Mesothelial cell of epicardium (in vitro differentiated cells): ENCODE measurements at regions not wholly inside any gene's neighbourhood (a gene's known extent, or its start where the extent isn't known, plus 50 kb on each side); places are given as distances from the start of the nearest gene placed in this dataset.

Source experiments
- DNase-seq, 2 experiments: peaks; one replicate each; pipeline ENCODE4 v3.0.0; 2021; ENCODE audit warnings: low spot score in 2 of 2; ENCODE audit not compliant: unreplicated experiment in 2 of 2
- H3K27ac Mint-ChIP-seq: 2 replicates; pipeline ENCODE4 v1.8.0; 2021; ENCODE audit warnings: mixed read lengths
- H3K27me3 Mint-ChIP-seq: 2 replicates; pipeline ENCODE4 v1.8.0; 2021; ENCODE audit warnings: low read depth, mixed read lengths
- H3K36me3 Mint-ChIP-seq: 2 replicates; pipeline ENCODE4 v1.8.0; 2021; ENCODE audit warnings: mixed read lengths
- H3K4me1 Mint-ChIP-seq: 2 replicates; pipeline ENCODE4 v1.8.0; 2021; ENCODE audit warnings: mixed read lengths
- H3K4me3 Mint-ChIP-seq: 2 replicates; pipeline ENCODE4 v1.8.0; 2021; ENCODE audit warnings: mild to moderate bottlenecking, moderate library complexity, mixed read lengths
- H3K9me3 Mint-ChIP-seq: 2 replicates; pipeline ENCODE4 v1.8.0; 2021; ENCODE audit warnings: mixed read lengths
- TF ChIP-seq, protein P1 (sequence below): fragments of 200-600 bp; sonication (generic); IDR thresholded peaks from one replicate; pipeline ENCODE4 v1.5.0; 2021; ENCODE audit warnings: antibody characterized with exemption; ENCODE audit not compliant: unreplicated experiment

DNA sequence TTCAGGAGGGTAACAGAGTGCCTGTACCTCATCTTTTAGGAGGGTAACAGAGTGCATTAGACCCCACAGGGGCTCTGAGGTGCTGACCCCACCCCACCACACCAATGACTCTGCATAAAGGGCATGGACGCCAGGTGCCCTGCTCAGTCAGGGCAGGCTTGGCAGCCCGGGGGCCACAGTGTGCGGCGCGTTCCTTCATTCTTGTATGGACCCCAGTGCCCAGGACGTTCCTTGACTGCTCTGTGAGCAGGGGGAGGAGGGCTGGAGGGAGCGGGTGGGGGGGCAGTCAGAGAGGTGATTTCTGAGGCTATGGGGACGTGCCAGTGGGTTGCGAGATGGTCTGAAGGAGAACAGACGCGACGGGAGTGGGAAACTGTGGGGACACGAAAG is 168.7 kb upstream of the NCK2 start:
- Mint-ChIP-seq H3K27me3 (peaks cover 28% of the 10 kb centered on the region), H3K4me3 (no peak overlapping the region), H3K36me3 (no peaks in the 10 kb centered on the region), H3K4me1 (peaks cover 7% of the 10 kb centered on the region), H3K27ac (no peak overlapping the region), H3K9me3 (no peaks in the 10 kb centered on the region)
- DNase-seq, result no peak
- TF ChIP-seq, protein P1, sequence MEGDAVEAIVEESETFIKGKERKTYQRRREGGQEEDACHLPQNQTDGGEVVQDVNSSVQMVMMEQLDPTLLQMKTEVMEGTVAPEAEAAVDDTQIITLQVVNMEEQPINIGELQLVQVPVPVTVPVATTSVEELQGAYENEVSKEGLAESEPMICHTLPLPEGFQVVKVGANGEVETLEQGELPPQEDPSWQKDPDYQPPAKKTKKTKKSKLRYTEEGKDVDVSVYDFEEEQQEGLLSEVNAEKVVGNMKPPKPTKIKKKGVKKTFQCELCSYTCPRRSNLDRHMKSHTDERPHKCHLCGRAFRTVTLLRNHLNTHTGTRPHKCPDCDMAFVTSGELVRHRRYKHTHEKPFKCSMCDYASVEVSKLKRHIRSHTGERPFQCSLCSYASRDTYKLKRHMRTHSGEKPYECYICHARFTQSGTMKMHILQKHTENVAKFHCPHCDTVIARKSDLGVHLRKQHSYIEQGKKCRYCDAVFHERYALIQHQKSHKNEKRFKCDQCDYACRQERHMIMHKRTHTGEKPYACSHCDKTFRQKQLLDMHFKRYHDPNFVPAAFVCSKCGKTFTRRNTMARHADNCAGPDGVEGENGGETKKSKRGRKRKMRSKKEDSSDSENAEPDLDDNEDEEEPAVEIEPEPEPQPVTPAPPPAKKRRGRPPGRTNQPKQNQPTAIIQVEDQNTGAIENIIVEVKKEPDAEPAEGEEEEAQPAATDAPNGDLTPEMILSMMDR, result no peak

DNA sequence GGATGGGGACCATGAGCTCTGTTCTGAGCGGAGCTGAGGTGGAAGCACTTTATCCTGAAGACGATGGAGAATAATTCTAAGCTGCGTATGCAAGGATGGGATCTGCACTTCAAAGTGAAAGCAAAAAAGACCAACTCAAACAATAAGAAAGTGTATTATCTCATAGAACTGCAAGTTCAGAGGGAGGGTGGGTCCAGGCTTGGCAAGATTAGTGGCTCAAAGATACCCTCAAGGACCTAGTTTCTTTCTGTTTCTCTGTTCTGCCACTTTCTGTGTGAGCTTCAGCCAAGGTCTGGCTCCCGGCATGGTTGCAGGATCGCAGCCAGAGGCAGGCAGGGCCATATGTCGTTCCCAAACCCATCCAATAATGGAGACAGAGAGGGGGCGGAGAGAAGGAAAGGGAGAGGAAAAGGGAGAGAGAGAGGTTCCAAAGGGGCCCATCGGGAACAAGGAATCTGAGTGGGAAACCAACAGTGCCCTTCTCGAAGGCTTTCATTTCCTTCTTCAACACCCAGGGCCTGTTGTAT is 169.2 kb upstream of the NCK2 start:
- Mint-ChIP-seq H3K27ac (no peak overlapping the region), H3K27me3 (peaks cover 32% of the 10 kb centered on the region), H3K4me1 (peaks cover 7% of the 10 kb centered on the region), H3K4me3 (no peak overlapping the region), H3K9me3 (no peaks in the 10 kb centered on the region), H3K36me3 (no peaks in the 10 kb centered on the region)
- TF ChIP-seq, protein P1, result no peak
- DNase-seq, result no peak

DNA sequence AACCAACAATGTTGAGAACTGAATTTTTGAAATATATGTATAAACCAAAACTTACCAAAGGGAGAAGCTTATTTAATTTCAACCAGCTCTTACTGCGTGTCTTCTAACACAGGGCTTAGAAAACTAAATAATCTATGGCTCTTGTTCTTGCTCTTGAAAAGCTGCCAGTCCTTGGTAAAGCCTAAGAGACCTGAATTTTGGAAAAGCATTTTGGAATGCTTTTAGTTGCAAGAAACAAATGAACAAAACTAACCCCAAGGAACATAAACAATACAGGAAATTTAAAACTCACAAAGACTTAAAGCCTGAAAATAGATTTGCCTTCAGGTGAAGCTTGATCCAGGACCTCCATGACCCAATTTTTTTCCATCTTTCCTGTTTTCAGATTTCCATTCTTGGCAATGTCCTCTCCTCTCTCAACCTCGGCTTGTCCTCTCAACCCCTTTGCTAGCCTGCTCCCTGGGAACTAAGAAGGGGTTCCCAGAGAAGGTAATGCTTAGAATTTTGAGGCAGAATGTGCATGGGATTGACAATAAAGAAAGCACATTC is 169.8 kb upstream of the NCK2 start:
- Mint-ChIP-seq H3K4me1 (peaks cover 7% of the 10 kb centered on the region), H3K27me3 (peaks cover 39% of the 10 kb centered on the region), H3K27ac (no peak overlapping the region), H3K36me3 (no peaks in the 10 kb centered on the region), H3K9me3 (no peaks in the 10 kb centered on the region), H3K4me3 (no peak overlapping the region)
- DNase-seq, result no peak
- TF ChIP-seq, protein P1, result no peak

DNA sequence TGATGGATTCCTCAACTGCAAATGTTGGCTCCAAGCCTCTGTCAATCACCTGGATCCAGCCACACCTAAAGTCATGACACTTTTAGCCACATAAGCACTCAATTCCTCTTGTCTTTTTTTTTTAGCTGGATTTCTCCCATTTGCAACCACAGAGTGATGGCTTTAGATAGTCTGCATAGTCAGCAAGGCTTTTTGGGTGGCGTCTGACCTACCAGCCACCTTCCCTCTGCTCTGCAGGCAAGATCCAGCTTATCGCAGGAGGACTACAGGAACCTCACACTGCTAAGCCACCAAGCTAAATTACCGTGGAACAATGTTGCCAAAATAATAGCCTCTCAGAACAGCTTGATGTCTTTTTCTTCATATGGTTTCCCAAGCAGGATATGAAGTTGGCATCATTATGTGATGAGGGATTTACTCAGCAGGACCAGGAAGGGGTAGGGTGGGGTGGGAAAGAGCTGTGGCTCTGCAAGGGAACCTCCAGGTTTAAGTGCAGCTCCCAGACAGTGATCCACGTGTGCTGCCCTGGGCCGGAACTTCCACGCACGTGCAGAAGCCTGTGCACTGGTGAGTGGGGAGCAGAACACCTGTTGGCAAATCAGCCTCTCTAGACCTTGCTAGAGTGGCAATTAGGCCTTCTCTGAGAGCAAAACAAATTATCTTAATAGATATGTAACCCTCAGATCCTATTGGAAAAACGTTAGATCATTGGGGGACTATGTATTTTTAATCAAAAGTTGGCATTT is 170.6 kb upstream of the NCK2 start:
- no peak for DNase-seq
- Mint-ChIP-seq H3K27ac (no peak overlapping the region), H3K27me3 (peaks cover 43% of the 10 kb centered on the region), H3K9me3 (no peaks in the 10 kb centered on the region), H3K36me3 (no peaks in the 10 kb centered on the region), H3K4me3 (no peak overlapping the region), H3K4me1 (peaks cover 7% of the 10 kb centered on the region)
- TF ChIP-seq, protein P1, result no peak

DNA sequence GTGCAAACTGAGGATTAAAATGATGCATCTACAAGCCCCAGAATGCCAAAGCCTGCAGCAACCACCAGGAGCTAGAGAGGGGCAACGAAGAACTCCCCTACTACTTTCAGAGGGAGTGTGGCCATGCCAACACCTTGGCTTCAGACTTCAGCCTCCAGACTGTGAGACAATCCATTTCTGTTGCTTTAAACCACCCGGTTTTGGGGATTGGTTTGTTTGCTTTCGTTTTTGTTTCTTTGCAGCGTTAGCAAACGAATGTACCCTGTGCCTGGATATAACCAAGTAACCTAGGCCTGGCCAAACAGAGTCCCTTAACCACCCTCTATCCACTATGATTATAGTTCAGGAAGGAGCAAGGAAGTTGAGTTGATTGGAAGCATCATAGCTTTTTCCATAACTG is 171.2 kb upstream of the NCK2 start:
- TF ChIP-seq, protein P1, result no peak

More for the DNA sequence above, 171.2 kb upstream of the NCK2 start:
- Mint-ChIP-seq H3K4me1 (peaks cover 7% of the 10 kb centered on the region), H3K27ac (no peak overlapping the region), H3K9me3 (no peaks in the 10 kb centered on the region), H3K4me3 (no peak overlapping the region), H3K36me3 (no peaks in the 10 kb centered on the region), H3K27me3 (peaks cover 44% of the 10 kb centered on the region)
- DNase-seq, result no peak
